OCI-M1 (cell line): ENCODE measurements at regions not wholly inside any gene's neighbourhood (a gene's known extent, or its start where the extent isn't known, plus 50 kb on each side); places are given as distances from the start of the nearest gene placed in this dataset.

Experiments
- DNase-seq: peaks from one replicate; lab custom pipeline; 2025; lab: John Stamatoyannopoulos, UW

- no peak for DNase-seq
Measured at GRCh38 chr10:45198486-45199204, 116.8 kb downstream of the OR13A1 start.

GRCh38 chr10:45199205-45199740, 116.1 kb downstream of the OR13A1 start:
- DNase-seq, result no peak

DNA sequence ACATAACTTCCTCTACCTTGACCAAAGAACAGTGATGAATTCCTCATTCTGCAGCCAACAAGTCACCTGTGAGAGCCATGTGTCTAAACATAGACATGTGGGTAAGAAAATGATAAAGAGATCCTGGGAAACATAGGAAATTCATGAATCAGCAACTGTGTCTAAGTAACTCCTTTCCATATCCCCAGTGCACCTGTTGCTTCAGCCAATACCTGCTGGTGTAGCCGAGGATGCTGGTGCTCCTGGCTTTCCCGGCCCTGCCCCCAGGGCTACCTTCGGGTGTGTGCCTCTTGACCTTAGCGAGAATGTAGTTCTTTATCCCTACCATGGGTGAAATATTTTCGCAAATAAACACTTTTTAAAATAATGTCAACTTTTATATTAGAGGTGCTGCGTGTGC, 114.1 kb downstream of the OR13A1 start:
- no peak for DNase-seq

DNA sequence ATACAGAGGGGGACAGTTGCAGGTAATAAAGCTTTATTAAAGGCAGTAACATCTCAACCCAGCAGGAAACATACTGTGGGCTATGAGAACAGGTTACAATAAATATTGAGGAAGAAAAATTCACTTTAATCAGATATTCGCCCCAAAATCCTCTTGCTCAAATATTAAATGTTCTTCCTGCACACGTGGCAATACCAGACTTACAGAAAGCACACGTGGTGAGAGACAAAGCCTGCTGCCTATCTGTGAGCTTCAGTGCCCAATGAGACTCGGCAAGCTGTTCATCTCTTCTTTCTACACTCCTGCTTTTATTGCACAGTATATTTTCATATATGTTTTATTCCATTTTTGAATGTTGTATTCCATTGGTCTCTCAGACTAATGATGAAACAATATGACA, 113.2 kb downstream of the OR13A1 start:
- DNase-seq, result no peak

- DNase-seq, result no peak
Measured at GRCh38 chr10:45204954-45205775, 110.2 kb downstream of the OR13A1 start.

- DNase-seq, result no peak
Measured at GRCh38 chr10:45209888-45210287, 105.5 kb downstream of the OR13A1 start.

DNA sequence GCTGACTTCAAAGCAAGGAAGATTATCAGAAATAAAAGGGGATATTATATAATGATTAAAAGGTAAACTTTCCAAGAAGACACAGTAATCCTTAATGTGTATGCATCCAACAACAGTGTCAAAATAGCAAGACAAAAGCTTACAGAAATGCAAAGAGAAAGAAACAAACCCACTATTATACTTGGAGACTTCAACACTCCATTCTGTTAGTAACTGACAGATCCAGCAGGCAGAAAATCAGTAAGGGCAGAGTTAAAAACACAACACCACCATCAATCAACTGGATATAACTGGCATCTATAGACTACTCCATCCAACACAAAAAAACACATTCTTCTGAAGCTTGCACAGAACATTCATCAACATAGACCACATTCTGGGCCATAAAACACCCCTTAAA, 103.8 kb downstream of the OR13A1 start:
- no peak for DNase-seq

DNA sequence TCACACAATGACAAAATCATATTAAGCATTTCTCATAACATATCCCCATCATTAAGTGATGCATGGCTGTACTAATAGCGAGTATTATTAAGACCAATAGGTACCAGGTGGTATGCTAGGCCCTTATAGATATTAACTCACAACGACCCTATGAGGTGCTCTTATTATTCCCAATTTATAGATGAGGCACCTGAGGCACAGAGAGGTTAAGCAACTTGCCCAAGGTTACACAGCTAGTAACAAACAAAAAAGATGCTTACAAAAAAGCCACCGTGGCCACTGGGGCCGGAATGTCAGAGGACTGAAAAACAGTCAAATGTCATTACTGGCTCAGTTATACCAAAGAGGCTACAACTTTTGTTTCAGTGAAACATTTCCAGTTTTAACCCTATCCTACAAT, 96.0 kb downstream of the OR13A1 start:
- no peak for DNase-seq

GRCh38 chr10:45220931-45221330, 94.5 kb downstream of the OR13A1 start:
- no peak for DNase-seq

DNA sequence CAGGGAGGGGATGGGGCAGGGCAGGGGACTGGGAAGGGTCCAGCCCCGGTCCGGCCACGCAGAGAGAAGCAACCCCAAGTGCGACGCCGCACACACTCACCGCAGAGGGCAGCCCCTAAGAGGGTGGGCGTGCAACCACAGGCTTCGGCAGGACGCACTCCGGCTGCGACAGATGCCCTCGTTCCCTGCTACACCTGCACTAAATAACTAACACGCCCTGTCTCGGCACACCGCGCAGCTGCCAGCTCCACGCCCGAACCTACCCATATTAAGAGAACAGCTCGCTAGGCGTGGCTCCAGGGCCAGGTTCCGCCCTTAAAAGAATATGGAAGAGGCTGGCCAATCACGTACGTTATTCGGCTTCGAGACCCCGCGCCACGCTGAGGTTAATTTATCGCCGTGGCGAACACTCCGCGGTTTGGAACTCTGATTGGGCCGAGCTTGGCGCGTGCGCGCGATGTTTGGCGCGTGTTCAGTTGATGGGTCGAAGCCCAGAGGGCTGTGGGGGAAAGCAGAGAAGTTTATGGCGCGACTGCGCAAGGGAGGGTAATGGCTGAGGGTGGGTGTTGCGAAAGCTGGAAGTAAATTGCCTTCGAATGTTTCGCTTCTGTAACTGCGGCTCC, 91.1 kb downstream of the OR13A1 start:
- no peak for DNase-seq

DNA sequence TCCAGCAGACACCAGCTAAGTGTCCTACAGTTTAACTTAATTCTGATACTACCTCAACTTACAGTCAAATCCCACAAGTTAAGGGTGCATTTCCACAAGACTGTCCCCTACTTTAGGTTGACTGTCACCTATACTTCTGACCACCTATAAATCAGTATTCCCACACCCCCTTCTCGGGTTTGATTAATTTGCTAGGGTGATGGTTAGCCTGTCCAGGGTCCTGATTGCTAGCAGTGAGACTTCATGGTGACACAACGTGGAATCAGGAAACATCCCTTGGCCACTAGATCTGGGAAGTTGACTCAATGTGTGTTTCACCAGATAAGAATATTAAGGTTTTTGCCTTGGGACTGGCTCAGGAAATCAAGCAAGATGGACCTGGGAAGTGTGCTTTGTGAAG, 88.4 kb downstream of the OR13A1 start:
- DNase-seq, result no peak

GRCh38 chr10:45227456-45227855, 88.0 kb downstream of the OR13A1 start:
- no peak for DNase-seq

GRCh38 chr10:45229823-45230222, 85.6 kb downstream of the OR13A1 start:
- DNase-seq, result no peak

- DNase-seq, result peak; percentile 89
Measured at GRCh38 chr10:45235260-45235769, 80.1 kb downstream of the OR13A1 start.

GRCh38 chr10:45235798-45236220, 79.6 kb downstream of the OR13A1 start:
- no peak for DNase-seq

DNA sequence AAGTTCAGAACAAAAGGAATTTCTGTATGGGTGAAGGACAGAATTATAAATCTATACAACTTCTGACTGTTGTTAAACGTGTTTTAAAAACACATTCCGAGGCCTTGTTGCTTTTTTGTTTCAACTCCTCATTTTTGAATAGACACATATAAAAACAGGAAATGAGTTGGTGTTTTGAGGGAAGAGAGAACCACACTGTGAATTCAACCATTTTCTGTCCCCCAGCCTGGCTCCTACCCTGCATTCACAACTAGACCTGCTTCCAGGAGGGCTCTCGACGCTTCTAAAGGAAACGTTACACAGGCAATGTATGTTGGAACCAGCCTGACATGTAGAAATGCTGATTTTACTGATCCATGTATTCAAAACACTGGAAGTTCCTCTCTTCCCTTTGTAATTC, 76.5 kb downstream of the OR13A1 start:
- DNase-seq, result no peak

DNA sequence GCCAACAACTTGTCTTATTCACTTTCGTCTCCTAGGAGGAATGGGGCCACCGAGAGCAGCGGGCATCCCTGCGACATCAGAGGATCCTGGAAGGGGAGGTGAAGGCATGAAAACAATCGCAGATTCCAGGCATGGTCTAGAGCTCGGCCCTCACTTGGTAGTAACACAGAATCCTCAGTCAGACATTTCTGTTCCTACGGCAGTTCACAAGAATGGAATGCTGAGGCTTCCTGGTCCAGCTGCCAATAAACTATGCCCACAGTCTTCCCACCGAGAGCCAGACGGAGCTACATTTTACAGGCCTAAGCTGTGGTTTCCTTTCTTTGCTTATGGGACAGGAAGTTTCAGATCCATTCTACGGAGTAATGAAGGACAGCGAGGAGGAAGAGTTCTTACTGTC, 75.8 kb downstream of the OR13A1 start:
- no peak for DNase-seq

DNA sequence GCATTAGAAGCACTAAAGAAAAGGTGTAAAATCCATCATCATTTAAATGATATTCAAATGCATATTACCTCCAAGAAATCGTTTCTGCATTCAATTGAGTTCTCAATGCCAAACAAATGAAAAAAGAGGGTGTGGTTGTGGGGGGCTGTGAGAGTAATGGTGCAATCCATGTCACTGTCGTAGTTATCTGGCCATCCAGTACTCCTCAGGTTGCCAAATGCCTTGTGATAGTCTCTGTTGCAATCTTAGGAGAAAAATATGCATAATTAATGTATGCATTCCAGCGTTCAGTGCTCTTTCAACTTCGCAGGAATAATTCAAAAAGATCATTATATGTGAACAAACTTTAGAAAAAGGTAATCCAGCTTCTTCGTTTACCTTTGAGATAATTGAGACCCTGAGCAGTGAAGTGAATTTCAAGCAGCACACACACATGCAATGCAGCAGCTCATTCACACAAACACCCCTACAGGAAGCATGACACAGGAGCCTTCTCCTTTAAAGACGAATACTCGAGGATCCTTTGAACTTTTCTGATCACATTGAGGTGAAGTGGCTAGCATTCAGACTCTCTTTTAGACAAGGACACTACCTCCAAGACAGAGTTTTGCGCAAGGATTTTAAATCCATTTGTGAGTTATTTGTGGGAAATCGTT, 73.4 kb downstream of the OR13A1 start:
- peak; percentile 62 for DNase-seq

- no peak for DNase-seq
Measured at GRCh38 chr10:45243261-45243660, 72.1 kb downstream of the OR13A1 start.

- no peak for DNase-seq
Measured at GRCh38 chr10:45246522-45246921, 68.9 kb downstream of the OR13A1 start.

GRCh38 chr10:45249978-45250693, 65.3 kb downstream of the OR13A1 start:
- DNase-seq, result peak; percentile 93
